Uterus (tissue), 2 donors: ENCODE measurements at regions not wholly inside any gene's neighbourhood (a gene's known extent, or its start where the extent isn't known, plus 50 kb on each side); places are given as distances from the start of the nearest gene placed in this dataset.

Experiments
- CTCF ChIP-seq, 4 experiments: fragments of 200-600 bp in 2 of 4; fragments of 450-650 bp in 2 of 4; sonication (generic) in 2 of 4; IDR thresholded peaks; one replicate each; pipeline ENCODE4 v1.5.1; 2016 to 2019; ENCODE audit warnings: antibody characterized with exemption in 4 of 4, mild to moderate bottlenecking in 2 of 4, moderate library complexity in 1 of 4
- POLR2A ChIP-seq, 2 donors: fragments of 450-650 bp; IDR thresholded peaks; one replicate each; pipeline ENCODE4 v1.6.1; 2016; ENCODE audit warnings: antibody characterized with exemption in 2 of 2, mild to moderate bottlenecking in 1 of 2, moderate library complexity in 1 of 2

GRCh38 chr15:58322253-58322652 is 109.5 kb upstream of the LIPC start:
- TF ChIP-seq CTCF (IDR thresholded peaks at IDR 0.05) = no peak
- no peak for TF ChIP-seq POLR2A (IDR thresholded peaks at IDR 0.05)
